Limb (tissue), 2 donors: ENCODE measurements at regions not wholly inside any gene's neighbourhood (a gene's known extent, or its start where the extent isn't known, plus 50 kb on each side); places are given as distances from the start of the nearest gene placed in this dataset.

Experiments used
- DNase-seq, 2 donors: peaks; one replicate each; pipeline ENCODE4 v3.0.0-alpha.2; 2016; ENCODE audit errors: extremely low spot score in 2 of 2

DNA sequence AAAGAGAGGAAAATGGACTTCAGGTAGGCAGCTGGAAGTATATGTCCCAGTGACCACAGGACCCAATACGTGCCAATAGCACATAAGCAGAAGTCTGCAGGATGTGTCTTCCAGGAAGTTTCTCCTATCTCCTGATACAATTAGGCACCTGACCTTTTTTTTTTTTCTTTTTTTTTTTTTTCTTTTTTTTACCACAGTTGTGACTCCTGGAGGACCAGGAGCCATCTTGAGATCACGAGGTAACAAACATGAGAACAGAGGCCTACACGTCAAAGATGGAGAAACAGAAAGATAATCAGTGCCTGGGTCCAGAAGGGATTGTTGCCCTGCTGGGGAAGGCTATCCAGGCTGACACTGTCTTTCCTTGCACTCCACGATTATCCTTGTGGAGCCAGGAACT, 312.4 kb upstream of the NEBL start:
- no peak for DNase-seq

GRCh38 chr10:21208666-21209316, 311.7 kb upstream of the NEBL start:
- no peak for DNase-seq

DNA sequence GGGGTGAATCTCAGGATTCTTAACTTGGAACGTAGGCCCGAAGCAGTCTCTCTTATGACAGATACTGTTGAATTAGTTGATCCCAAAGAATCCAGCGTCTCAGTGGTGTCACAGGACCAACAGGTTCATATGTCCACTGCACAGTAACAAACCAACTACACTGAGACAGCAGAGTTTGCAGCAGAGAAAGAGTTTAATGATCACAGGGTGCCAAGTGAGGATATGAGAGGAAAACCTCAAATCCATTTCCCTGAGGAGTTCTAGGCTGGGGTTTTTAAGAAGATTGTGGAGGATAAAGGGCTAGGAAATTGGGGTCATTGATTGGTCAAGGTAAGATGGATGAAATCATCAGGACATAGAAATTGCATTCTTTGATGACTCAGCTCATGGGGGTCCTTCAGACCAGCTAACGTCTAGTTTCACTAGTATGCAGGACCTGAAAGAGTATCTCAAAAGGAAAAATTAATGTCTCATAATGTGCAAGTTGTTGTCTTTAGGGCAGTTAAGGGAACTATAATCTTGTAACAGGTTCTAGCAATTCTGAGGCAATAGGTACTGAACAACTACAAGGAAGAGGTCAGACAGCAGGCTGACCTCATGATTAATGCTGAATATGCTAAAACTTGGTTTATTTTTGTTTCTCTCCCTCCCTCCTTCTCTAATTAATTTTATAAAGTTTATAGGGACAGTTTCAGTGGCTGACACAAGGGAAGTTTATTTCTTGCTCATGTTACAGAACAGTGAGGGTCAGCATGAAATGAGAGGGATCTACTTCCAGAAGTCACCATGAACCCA, 310.9 kb upstream of the NEBL start:
- DNase-seq, result no peak

- DNase-seq, result no peak
Measured at GRCh38 chr10:21205328-21205727, 308.2 kb upstream of the NEBL start.

GRCh38 chr10:21203473-21204107, 306.5 kb upstream of the NEBL start:
- DNase-seq, result no peak

DNA sequence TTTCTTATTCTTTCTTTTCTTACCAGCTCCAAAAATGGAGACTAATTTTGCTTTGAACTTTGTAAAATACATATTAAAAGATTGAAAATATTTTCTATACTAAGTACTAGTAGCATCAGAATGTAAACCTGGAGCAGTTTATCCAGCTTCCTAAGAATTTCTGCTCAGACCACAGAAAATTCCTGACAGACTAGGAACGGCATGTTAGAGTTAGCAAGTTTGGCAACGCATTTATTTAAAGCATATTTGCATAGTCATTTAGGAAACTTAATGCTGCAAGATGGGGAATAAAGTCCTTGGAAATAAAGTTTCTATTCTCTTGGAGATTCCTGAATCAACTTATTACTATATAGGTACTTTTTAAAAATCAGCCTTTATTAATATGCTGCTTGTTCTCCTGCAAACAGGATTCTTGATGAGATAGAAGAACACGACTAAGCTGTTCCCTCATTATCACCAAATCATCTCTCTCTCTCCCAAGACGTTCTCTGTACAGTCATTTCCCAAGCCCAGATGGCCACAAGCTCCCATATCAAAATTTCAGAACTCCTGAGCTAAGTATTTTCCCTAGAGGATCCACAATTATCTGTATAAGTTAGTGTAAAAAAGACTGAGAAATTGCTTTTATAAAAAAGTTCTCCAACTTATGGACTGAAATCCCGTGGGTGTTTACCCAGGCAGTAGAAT, 305.8 kb upstream of the NEBL start:
- DNase-seq, result no peak

GRCh38 chr10:21199501-21199900, 302.4 kb upstream of the NEBL start:
- no peak for DNase-seq

GRCh38 chr10:21197838-21198237, 300.7 kb upstream of the NEBL start:
- DNase-seq, result no peak

- no peak for DNase-seq
Measured at GRCh38 chr10:21196822-21197395, 299.8 kb upstream of the NEBL start.

DNA sequence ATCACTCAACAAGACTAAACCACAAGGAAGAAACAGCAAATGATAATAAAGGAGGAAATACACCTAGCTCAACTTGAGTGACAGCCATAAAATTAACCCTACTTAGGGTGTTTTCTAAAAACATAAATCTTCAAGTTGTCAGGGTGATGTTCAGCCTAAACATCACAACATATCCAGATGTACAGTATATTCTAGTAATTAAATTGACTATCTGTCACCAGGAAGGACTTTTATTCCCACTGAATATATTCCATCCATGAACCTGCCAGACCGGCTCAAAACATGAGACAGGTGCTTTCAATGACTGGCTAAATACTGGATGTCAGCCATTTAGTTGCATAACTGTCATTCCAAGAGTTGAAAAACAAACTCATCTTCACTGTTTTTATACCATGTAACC, 298.1 kb upstream of the NEBL start:
- no peak for DNase-seq

GRCh38 chr10:21194510-21194993, 297.4 kb upstream of the NEBL start:
- no peak for DNase-seq

- DNase-seq, result no peak
Measured at GRCh38 chr10:21193196-21193595, 296.1 kb upstream of the NEBL start.

- no peak for DNase-seq
Measured at GRCh38 chr10:21191512-21191911, 294.4 kb upstream of the NEBL start.

- no peak for DNase-seq
Measured at GRCh38 chr10:21184984-21185383, 287.9 kb upstream of the NEBL start.

GRCh38 chr10:21184216-21184615, 287.1 kb upstream of the NEBL start:
- DNase-seq, result no peak

DNA sequence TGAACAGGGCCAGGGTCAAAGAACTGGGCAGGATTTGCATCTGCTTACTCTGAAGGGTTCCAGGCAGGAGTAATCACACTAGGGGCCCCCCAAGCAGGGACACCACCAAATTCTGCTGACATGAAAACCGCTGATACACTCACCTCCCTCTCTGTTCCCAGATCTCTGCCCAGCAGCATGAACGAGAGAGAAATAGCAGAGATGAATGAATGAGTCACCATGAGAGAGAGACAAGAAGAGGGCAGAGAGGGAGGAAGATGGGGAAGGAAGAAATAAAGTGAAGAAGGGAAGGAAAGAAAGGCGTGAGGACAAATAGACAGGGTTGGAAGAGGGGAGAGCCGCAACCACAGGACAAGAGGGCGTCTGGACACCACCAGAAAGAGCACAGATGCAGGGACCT, 285.9 kb upstream of the NEBL start:
- DNase-seq, result no peak

DNA sequence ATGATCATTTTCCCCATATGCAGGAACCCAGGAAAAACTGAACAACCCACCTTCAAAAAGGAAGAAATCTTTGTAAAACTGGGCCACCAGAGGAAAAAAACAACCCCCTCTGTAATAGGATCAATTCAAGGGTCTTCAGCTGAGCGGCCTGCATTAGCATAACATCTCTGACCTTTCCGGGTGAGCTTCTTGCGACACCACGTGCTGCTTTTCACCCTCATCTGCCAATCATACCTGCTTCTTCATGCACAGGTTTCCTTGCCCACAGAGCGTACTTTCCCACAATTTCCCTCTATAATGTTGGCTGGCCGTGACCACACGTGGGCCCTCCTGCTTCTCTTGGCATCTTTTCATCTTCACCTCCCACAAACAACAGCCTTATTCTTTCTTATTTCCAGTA, 284.3 kb upstream of the NEBL start:
- no peak for DNase-seq

DNA sequence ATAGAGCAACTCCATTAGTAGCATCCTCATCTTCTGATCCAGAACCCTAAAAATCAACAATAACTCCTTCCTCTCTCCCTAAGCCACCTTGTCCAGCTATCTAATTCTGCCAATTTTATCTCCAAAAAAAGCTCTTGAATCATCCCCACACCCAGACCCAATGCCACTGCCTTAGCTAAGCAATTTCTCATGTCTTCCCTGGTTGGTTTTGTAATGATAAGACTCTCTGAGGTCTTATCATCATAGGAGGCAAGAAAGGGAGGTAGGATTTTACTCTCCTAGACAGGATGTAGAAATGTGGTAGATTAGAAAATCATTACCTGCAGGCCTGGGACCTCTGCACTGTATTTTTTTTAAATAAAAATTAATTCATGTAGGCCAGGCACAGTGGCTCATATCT, 283.5 kb upstream of the NEBL start:
- no peak for DNase-seq

DNA sequence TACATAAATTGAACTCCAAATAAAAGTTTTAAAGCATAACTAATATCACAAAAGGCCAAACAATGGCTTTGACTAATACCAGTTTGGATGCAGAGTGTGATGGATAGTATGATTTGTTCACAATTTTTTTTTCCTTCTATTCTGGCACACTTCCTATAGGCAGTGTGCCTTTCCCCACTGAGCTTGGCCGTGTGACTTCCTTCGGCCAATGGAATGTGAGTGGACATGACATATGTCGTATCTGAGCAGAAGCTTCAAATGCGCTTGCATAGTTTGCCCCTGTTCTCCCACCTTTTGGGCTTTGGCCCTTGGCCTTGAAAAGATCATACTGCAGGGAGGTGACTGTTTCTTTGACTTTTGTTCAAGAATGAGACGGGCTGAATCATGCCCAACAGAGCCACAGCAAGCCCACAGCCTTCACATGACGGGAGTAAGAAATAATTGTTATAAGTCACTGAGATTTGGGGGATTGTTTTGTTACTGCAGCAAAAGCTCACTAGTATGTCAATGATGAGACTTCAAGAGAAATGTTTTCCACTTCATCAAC, 279.9 kb upstream of the NEBL start:
- DNase-seq, result no peak

DNA sequence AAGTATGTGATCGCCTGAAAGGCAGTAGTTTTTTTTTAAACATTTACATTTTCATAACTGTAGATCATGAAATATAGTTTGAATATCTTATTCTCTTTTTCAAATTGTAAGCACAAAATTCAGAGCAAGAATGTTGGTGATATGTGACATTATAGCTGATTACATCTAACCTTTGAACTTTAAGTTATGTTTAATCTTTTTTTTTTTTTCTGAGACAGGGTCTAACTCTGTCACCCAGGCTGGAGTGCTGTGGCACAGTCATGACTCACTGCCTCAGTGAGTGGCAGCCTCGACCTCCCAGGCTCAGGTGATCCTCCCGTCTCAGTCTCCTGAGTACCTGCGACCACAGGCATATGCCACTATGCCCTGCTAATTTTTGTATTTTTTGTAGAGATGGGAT, 278.7 kb upstream of the NEBL start:
- DNase-seq, result no peak

DNA sequence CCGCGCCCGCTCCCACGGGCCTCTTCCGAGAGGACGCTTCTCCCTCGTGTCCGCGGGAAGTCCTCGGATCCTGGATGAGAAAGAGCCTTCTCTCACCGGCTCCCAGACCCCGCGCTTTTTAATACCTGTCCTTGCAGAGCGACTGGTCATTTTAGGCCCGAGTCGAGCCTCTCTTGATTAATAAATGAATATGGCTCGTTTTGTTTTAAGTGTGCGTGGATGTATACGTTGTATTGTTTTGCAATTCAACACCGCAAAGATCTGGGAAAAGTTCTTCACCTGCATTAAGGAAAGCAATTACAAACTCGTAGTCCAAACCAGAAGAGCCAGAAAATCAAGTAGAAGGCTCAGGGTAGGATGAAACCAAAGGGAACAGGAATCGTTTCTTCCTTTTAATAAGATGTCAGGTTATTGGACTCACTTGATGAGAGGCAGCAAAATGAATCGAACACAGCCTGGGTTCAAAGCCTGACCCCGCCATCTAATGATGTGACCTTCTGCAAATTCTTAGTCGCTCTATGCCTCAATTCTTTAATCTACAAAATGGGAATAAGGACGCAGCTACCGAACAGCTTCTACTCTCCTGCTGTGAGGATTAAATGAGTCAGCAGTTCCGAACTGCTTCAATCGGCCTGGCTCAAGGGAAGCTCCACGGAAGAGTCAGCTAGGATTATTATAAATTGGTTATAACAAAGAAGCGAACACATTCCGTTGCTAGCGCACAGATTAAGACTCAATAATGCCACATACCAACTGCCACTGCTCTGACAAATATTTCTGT, 277.8 kb upstream of the NEBL start:
- no peak for DNase-seq
